ENCODE measurements at regions not wholly inside any gene's neighbourhood (a gene's known extent, or its start where the extent isn't known, plus 50 kb on each side); places are given as distances from the start of the nearest gene placed in this dataset.

- TF ChIP-seq POLR2A (IDR thresholded peaks at IDR 0.05) (no peak), EP300 (IDR thresholded peaks at IDR 0.05) (no peak)
- TF ChIP-seq, protein P1, sequence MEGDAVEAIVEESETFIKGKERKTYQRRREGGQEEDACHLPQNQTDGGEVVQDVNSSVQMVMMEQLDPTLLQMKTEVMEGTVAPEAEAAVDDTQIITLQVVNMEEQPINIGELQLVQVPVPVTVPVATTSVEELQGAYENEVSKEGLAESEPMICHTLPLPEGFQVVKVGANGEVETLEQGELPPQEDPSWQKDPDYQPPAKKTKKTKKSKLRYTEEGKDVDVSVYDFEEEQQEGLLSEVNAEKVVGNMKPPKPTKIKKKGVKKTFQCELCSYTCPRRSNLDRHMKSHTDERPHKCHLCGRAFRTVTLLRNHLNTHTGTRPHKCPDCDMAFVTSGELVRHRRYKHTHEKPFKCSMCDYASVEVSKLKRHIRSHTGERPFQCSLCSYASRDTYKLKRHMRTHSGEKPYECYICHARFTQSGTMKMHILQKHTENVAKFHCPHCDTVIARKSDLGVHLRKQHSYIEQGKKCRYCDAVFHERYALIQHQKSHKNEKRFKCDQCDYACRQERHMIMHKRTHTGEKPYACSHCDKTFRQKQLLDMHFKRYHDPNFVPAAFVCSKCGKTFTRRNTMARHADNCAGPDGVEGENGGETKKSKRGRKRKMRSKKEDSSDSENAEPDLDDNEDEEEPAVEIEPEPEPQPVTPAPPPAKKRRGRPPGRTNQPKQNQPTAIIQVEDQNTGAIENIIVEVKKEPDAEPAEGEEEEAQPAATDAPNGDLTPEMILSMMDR (IDR thresholded peaks at IDR 0.05) = no peak
- Histone ChIP-seq H3K27me3 (no peaks in the 10 kb centered on the region), H3K27ac (no peak overlapping the region), H3K4me1 (ENCODE audit: insufficient read depth) (no peaks in the 10 kb centered on the region), H3K9me3 (no peaks in the 10 kb centered on the region), H3K36me3 (no peaks in the 10 kb centered on the region), H3K4me3 (no peak overlapping the region)
- intact Hi-C loops (cut with DNase I) = no loop called here
- WGBS, 3 donors = 41 to 57% (median 47%) methylated on average over 1 of the region's 1 CpG
- no peak for DNase-seq
Measured at GRCh38 chrX:34401411-34401810, 255.7 kb downstream of the TMEM47 start.

DNA sequence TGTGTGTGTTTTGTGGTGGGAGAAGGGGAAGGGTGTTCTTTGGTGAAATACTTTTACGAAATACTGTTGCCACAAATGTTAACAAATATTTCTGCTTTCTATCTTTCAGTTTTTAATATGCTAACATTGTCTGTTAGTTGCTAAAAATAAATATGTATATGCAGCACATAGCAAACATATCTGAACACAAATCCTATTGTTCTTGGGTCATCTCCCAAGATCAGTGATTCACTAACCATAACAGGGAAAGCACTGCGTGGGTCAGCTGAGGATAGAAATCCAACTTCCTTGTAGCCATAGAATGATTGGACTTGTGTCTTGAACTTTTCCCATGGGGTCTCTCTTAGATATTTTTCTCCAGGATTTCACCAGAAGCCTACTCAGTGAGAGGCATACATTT is 250.3 kb upstream of the FAM47A start:
- H3K36me3 ChIP-seq = no peaks in the 10 kb centered on the region
- no peaks in the 10 kb centered on the region for H3K9me3 ChIP-seq
- 55 to 62% (median 57%) methylated on average over 2 of the region's 2 CpGs for WGBS, 3 donors
- H3K4me1 ChIP-seq (ENCODE audit: insufficient read depth) = no peaks in the 10 kb centered on the region
- DNase-seq = no peak
- intact Hi-C loops (cut with DNase I) = no loop called here
- no peak overlapping the region for H3K27ac ChIP-seq
- TF ChIP-seq EP300 (IDR thresholded peaks at IDR 0.05) (no peak), POLR2A (IDR thresholded peaks at IDR 0.05) (no peak)
- TF ChIP-seq, protein P1 (IDR thresholded peaks at IDR 0.05) = no peak
- no peak overlapping the region for H3K4me3 ChIP-seq
- no peaks in the 10 kb centered on the region for H3K27me3 ChIP-seq

DNA sequence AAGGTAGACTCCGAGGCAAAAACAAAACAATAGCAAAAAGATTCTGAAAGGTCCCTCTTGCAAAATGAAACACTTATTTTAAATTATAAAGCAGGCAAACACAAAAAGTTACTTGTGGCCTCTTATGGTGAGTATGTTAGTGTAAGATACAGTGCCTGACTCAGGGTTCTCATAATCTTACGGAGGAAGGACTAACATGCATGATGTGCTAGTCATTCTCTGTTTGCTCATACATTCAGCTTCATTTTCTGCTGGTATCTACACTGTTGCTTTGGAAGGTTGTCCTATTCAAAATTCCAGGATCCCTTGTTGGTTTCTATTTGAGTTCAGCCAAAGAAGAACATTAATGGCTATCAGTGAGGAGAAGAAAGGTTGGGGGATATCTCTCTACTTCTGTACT is 249.1 kb upstream of the FAM47A start:
- TF ChIP-seq EP300 (IDR thresholded peaks at IDR 0.05) (no peak), POLR2A (IDR thresholded peaks at IDR 0.05) (no peak)
- TF ChIP-seq, protein P1 (IDR thresholded peaks at IDR 0.05) = no peak
- no peak for DNase-seq
- Histone ChIP-seq H3K9me3 (no peaks in the 10 kb centered on the region), H3K27me3 (no peaks in the 10 kb centered on the region), H3K4me3 (no peak overlapping the region), H3K27ac (no peak overlapping the region), H3K4me1 (ENCODE audit: insufficient read depth) (no peaks in the 10 kb centered on the region), H3K36me3 (no peaks in the 10 kb centered on the region)
- WGBS, 3 donors = 70 to 72% (median 70%) methylated on average over 2 of the region's 2 CpGs
- intact Hi-C loops (cut with DNase I) = no loop called here

DNA sequence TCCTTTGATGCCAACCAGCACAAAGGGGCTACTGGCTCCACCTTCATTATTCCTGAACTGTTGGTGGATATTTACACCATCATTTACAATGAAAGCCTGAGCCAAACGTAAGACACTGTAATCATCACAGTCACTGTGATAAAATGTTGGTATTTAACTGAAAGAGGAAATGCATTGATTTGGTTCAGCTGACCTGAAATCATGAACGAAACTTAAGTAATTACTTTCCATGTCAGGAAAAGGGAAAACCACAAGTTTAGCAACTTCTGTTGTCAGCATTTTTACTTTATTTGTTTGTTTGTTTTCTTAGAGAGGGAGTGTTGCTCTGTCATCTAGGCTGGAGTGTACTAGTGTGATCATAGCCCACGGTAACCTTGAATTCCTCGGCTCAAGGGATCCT is 247.8 kb upstream of the FAM47A start:
- H3K4me3 ChIP-seq = no peak overlapping the region
- no peaks in the 10 kb centered on the region for H3K36me3 ChIP-seq
- no peaks in the 10 kb centered on the region for H3K9me3 ChIP-seq
- no peaks in the 10 kb centered on the region for H3K4me1 ChIP-seq (ENCODE audit: insufficient read depth)
- no peaks in the 10 kb centered on the region for H3K27me3 ChIP-seq
- intact Hi-C loops (cut with DNase I) = no loop called here
- DNase-seq = no peak
- WGBS, 3 donors = 52 to 59% (median 54%) methylated on average over 4 of the region's 4 CpGs
- H3K27ac ChIP-seq = no peak overlapping the region
- TF ChIP-seq, protein P1 (IDR thresholded peaks at IDR 0.05) = no peak
- TF ChIP-seq POLR2A (IDR thresholded peaks at IDR 0.05) = no peak
- TF ChIP-seq EP300 (IDR thresholded peaks at IDR 0.05) = no peak

GRCh38 chrX:34377645-34378044 is 245.5 kb upstream of the FAM47A start:
- DNase-seq = no peak
- Histone ChIP-seq H3K4me1 (ENCODE audit: insufficient read depth) (no peaks in the 10 kb centered on the region), H3K36me3 (no peaks in the 10 kb centered on the region), H3K27ac (no peak overlapping the region), H3K4me3 (no peak overlapping the region), H3K9me3 (no peaks in the 10 kb centered on the region), H3K27me3 (no peaks in the 10 kb centered on the region)
- TF ChIP-seq EP300 (IDR thresholded peaks at IDR 0.05) (no peak), POLR2A (IDR thresholded peaks at IDR 0.05) (no peak)
- TF ChIP-seq, protein P1 (IDR thresholded peaks at IDR 0.05) = no peak
- intact Hi-C loops (cut with DNase I) = no loop called here
- WGBS, 3 donors = 66 to 76% (median 70%) methylated on average over 1 of the region's 1 CpG

All from ovary (tissue), 7 donors.